HG03066 (cell line): ENCODE measurements at regions not wholly inside any gene's neighbourhood (a gene's known extent, or its start where the extent isn't known, plus 50 kb on each side); places are given as distances from the start of the nearest gene placed in this dataset.

ENCODE experiments used
- ATAC-seq: cut with Tn5 transposase; IDR thresholded peaks from one replicate; pipeline ENCODE4 v1.9.1; 2021; ENCODE audit warnings: low read depth; ENCODE audit not compliant: unreplicated experiment

DNA sequence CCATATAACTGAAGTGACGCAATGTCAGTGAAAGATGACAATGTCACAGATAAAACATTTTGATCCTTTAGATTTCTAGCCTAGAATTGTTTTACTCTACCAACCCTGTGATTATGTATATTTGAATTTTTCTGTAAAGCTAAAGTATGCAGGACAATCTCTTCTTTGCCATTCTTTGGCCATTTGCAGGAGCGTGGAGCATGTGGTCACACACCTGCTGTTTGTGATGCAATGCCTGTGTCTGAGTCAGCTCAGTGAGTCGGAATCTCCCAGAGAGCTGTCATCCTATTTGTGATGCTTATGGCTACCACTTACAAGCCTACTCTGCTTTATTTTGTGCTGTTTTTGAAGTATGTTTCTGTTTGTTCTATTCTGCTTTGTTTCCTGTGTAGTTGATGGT, 214.5 kb downstream of the NAF1 start:
- no peak for ATAC-seq

DNA sequence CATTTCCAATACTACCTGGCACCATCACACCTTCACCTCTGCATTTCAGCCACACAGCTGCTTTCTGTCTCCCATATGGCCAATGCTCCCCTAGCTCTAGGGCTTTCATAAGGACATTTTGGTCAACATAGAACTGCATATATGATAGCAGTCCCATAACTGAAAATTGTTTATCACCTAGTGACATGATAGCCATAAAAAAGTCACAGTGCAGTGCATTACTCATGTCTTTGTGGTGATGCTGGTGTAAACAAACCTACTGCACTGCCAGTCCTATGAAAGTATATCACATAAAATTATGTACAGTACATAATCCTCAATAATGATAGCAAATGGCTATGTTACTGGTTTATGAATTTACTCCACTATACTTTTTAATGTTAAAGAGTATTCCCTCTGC, 221.0 kb downstream of the NAF1 start:
- no peak for ATAC-seq

DNA sequence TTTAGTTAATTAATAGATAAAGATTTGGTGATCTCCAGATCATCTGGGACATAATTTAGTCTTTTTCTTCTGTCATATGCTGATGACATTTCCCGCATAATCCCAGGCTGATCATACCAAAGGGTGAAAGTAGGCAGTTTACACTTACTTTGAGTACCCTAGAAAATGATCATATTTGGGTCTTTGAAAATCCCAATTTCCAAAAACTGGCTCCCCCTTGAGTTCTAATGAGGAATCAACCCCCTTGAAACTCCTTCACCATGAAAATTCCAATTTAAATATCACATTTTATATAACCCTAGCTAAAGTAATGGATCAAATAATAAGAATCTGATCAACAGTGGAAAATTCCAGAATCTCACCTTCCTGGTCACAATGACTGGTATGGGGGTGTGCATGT, 223.4 kb downstream of the NAF1 start:
- no peak for ATAC-seq

DNA sequence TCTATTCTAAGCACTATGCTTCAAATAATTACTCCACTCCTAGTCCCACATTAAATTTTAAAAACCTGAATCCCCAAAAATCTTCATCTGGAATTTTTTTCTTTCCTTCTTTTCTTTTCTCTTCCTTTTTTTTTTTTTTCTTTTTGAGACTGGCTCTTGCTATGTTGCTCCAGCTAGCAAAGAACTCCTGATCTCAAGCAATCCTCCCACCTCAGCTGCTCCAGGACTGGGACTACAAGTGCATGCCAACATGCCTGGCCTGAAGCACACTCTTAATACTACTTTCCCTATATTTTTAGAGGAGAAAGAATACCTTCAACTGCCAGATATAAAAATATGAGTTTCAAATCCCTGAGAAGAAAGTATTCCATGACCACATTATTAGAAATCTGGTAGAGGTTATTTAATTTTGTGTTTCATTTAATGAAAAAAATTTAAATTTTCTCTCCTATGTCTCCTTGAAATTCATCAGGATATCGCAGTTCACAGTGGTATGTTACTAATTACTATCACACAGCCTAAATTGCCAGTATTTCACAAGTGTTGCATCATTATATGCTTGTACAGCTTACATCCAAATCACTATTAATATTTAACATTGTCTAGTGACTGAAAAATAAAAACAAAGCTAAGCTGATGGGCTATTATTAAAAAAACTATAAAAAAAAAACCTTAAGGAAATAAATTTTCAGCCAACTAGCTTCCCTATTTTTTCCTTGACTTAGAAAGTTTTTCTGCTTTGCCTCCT, 227.8 kb downstream of the NAF1 start:
- ATAC-seq = no peak

DNA sequence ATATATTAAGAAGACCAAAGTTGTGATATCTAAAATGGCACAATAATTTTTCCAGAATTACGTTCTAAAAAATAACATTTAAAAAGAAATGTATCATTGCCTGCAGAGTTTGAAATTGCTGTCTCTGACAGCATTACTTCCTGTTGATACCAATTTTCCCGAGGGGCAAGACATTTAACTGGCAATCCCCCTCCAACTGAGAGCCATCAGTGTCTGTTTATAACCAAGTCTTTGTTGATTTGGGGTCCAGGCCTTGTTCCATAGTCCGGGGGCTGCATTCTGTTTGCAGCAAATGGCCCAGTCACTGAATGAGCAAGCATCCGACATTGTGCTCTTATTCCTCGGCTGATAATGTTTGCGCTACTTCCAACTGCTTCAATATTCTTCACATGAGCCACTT, 231.5 kb downstream of the NAF1 start:
- no peak for ATAC-seq

DNA sequence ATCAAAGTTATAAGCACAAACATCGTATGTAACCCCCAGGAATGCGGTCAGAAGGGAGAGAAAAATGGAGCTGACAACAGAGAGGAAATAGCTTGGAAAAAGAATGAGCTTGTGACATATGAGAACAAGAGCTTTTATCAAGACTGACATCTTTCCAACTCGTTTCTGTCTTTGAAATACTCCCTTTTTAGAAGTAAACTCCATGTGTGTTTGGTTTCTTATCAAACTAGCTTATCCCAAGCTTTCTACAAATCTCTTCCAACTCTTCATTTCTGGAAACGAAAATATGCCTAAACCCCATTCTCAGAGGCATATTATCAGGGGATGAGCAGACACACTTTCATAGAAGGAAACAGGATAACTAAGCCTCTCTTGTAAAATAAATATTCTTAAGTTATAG, 235.4 kb downstream of the NAF1 start:
- no peak for ATAC-seq

DNA sequence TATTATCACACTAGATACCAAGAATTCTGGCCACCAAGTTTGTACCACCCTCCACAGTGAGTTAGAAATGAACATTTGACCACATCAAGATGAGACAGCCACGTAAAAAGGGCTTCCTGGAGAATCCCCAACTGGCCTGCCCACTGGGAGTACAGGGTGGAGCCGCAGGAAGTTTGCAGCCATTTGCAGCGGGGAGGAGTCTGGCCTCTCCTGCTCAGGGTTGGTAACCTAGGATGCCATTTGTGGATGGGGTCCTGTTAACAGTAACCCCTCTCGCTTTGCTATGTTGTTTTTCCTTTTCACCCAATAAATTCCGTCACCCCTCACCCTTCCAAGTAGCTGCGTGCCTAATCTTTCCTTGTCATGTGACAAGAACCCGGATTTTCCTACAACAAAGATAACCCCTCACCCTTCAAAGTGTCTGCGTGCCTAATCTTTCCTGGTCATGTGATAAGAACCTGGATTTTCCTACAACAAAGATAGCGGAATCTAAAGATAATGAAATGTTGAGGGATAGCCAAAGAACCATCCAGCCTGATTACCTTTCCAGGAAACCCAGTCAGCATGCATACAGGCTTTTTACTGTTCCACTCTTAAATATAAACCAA, 245.4 kb downstream of the NAF1 start:
- ATAC-seq = no peak

DNA sequence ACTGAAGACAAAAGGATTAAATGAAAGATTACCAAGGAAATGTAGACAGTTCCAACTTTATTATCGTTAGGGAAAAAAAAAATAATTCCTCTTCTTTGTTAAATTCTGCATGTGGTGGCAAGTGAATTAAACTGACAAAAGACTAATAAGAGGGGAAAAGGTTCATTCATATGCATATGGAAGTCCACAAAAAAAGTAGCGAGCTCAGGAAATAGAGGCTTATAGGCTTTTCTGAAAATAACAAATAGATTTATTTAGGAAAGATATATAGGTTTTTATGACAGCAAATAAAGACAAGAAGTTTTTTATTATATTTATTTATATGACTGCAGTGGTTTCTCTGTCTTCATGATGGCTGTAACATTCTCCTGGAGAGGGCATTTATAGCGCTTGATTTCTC, 246.0 kb downstream of the NAF1 start:
- ATAC-seq = no peak

DNA sequence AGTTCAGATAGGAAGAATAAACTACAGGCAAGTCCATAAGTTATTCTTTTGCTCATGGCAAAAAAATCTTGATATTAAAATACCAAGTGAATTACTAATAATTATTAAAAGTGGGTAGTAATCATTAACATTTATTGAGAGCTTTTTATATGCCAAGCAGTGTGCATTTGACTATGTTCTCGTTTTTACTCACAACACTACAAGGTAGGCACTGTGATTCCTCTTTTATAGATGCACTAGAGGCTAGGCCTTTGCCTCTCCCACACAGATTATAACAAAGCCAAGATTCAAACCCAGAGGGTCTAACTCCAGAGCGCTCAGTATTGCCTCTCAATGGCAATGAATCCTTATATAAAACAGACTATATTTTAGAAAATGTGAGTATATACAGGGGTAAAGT, 254.2 kb downstream of the NAF1 start:
- no peak for ATAC-seq

DNA sequence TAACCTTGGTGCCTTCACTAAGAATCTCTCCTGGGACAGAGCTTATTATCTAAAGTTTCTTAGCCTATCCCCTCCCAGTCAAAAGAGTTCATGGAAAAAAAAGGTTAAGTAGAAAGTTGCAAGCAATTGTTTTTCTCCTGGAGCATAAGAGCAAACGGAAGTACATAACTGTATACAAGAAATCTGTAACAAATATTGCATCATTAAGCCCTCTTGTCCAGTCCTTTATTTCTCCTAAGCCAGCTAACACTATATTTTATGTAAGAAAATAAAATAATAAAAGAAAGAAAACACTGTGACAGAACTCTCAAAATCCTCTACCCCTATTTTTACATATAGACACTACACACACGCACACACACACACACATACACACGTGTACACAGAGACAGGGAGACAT, 255.3 kb downstream of the NAF1 start:
- ATAC-seq = no peak

DNA sequence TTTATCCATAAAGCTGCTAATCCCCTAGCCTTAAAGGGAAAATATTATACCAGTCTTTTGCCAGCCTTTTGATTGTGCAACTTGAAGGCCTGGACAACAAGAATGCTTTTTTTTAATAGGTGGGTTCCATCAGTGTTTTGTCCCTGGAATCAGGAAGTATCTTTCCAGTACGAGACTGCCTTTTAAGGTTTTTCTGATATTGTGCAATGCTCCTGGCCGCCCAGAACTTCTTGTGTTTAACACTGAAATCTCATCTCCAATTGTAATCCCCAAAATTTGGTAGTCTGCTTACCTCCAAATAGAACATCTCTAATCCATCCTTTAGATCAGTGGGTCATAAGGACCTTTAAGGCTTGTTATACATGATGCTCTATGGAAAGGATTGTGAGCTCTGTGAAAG, 256.7 kb downstream of the NAF1 start:
- ATAC-seq = no peak

DNA sequence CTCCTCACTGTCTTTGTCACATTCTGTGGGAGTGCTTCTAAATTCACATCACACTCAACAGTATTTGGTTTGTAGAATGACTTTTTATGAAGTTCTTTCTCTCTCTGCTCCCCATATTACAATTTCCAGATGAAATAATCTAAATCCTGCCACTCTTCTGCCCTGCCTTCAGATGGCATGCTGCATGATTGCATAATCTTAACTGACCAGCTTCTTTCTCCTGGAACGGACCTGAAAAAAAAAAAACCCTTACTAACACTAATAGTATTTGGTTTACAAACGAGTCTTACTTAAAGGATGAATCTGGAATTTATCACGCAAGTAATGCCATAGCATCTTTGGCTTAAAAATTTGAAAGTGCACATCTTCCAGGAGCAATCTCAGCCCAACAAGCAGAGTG, 272.3 kb downstream of the NAF1 start:
- ATAC-seq = no peak

DNA sequence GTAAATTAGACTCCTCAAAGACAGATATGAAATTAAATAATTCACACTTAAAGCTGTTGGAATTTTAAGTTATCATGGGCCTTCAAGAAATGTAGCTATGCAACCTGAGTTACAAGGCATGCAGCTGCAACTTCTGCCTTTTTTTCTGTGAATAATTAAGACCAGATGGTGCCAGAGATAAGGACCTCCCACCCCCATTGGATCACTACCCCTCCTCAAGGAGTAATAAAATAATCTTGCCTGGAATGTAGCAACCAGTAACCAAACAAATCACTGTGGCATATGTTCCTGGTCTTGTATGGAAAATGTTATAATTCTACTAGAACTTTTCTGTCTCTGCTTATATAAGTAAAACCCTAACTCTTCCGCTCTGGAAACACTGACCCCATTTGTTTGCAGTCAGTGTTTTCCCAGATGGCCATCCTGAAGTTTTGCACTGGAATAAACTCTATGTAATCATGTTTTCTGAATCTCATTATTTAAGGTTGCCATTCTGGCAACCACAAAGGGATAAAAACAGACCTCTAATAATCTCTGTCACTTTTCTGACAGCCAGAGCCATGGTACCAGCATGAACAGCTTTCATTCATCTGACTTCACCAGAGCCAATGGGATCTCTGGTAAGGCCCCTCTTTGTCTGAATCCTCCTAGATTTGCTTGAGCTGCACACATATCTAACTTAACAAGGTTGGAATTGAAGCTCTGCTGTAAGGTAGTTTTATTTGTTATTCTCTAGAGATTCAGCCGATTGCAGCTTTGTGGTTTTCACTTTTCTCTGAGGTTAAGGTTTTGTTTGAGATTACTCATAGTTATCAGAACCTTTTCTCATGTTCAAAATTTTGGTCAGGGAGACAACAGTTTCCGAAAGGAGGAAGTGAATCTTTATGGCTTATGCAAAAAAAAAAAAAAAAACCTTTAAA, 274.6 kb downstream of the NAF1 start:
- peak; percentile 99 for ATAC-seq

DNA sequence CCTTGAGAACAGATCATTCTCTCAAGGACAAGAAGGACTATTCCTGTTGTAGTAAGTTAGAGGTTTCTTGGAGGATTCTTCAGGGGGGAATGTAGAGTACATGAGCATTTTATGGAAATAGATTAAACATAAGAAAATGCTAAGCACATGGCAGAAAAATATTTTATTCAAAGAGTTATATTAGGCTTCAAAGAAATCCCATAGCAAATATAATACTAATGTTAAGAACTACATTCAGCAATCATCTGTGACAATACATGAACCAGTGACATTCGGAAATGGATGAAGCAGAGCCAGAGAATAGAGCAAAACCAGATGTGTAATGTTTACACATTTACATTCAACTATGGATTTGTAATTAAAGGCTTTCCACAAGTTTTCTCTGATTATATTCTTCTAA, 288.6 kb downstream of the NAF1 start:
- ATAC-seq = no peak

DNA sequence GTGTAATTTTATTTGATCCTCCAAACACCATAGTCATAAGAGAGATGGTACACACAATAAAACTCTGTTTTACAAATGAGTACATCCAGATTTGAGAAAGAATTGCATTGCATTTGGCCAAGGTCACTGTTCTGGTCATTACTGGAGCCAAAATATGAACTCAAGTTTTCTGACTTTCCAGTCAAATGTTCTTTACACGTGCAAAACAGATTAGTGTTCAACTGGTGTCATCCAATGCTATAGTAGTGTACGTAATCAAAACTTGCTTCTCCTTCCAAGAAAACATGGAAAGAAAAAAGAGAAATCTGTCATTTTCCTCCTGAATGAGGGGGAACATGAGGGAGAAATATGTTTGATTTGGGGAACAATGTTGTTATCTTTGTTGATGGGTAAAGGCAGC, 291.9 kb downstream of the NAF1 start:
- ATAC-seq = no peak

DNA sequence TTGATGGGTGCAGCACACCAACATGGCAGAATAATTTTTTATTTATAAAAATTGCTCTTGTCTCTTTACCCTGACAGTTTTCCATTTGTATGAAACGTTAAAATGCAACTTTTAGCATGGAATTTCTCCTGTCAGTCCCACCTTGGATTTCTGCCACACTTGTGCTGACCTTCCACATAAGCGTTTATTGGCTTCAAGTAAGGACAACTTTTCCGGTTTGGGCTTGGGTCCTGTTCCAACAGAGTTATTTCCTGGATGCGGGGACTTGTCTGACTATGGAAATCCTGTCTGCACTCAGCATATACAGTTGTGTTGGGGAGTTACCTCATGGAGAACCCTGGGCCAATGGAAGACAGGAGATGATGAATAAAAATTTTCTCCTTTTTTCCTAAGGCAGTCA, 294.7 kb downstream of the NAF1 start:
- no peak for ATAC-seq

DNA sequence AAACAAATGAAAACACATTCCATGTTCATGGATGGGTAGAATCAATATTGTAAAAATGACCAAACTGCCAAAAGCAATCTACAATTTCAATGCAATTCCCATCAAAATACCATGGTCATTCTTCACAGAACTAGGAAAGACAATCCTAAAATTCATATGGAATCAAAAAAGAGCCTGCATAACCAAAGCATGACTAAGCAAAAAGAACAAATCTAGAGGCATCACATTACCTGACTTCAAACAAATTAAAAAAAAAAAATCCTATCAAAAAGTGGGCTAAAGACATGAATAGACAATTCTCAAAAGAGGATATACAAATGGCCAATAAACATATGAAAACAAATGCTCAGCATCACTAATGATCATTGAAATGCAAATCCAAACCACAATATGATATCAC, 297.5 kb downstream of the NAF1 start:
- no peak for ATAC-seq

DNA sequence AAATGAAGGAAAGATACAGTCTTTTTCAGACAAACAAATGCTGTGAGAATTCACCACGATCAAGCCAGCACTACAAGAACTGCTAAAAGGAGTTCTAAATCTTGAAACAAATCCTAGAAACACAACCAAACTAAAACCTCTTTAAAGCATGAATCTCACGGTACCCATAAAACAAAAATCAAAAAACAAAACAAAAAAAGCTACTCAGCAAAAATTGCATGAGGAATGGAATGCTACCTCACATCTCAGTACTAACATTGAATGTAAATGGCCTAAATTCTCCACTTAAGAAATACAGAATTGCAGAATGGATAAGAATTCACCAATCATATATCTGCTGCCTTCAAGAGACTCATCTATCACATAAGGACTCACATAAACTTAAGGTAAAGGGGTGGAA, 300.1 kb downstream of the NAF1 start:
- ATAC-seq = no peak

DNA sequence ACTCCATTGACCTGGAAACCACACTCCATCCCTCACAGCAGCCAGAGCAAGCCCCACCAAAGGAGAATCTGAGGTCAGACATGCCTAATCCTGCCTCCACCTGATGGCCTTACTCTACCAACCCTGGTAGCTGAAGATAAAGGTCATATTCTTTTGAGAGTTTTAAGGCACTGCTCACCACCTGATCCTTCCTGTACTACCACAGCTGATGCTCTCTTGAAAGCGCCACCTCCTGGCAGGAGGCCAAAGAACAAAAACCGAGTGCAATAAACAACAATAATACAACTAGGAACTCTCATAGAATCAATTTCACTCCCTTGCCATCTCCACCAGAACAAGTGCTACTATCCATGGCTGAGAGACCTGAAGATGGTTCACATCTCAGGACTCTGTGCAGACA, 301.6 kb downstream of the NAF1 start:
- no peak for ATAC-seq

DNA sequence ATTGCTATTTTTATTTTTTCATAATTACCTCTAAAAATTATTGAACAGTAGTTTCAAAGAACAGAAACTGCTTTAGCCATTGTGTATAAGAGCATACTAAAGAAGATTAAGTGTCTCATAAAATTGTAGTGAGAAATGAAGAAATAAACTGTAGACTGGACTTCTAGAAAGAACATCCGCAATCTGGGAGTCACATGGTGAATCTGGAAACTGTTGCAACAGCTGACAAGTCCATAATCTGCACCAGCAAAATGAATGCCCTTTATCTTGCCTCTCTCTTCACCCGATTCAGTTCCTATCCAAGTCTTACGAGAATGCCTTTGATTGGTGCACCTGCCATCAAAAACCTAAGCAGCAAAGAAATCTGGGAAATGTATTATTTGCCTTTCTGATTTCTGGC, 312.9 kb downstream of the NAF1 start:
- ATAC-seq = no peak

DNA sequence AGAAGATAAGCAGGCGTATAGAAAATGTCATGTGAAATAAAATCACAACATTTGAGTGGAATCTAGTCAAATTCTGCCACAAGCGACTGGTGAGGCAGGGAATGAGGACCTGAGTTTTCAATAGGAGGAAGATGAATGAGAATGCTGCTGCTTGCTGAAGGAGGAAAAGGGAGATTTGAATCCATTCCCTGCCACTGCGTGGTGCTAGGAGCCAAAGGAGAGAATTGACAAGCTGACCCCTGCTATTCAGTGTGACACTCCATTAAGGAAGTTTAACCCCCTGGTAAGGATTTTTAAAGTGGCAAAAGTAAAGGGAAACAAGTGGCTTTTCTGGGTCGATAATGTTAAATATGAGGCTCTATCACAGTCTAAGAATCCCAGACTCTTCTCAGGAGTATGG, 314.0 kb downstream of the NAF1 start:
- no peak for ATAC-seq
